GM21619 (cell line): ENCODE measurements at regions not wholly inside any gene's neighbourhood (a gene's known extent, or its start where the extent isn't known, plus 50 kb on each side); places are given as distances from the start of the nearest gene placed in this dataset.
A peak's percentile ranks its signal among the peaks of the same experiment; 100 is the strongest.
"Not testable (repeated sequence)": the region's sequence is repeated elsewhere in the genome, so short reads cannot be mapped to it uniquely, and the experiment has no call there.

Experiments used
- ATAC-seq: cut with Tn5 transposase; IDR thresholded peaks from one replicate; pipeline ENCODE4 v1.9.1; 2021; ENCODE audit not compliant: unreplicated experiment

GRCh38 chr4:186813377-186814068 is 89.9 kb upstream of the FAT1 start:
- ATAC-seq, result no peak

DNA sequence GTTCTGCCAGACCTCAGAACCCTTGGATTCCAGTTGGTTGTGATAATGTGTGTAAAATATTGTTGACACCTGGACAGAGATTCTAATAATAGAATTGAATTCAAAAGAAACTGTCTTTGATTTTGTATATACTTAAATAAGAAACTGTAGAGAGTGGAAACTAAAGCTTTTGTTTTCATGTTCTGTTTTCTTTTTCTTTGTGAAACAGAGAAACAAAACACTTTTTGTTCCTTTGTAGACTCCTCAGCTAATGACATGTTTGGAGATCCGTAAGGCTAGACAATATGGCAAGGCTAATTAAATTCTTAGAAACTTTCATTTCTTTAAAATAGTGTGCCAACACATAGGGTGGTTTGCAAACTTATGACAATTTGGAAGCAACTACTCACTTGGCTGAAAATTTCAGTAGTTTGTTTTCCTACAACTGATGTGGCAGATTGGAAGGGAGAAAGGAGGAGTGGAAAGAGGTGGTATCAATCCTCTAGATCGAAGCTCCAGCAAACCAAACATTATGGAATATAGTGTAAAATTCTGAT is 90.9 kb upstream of the FAT1 start:
- no peak for ATAC-seq

DNA sequence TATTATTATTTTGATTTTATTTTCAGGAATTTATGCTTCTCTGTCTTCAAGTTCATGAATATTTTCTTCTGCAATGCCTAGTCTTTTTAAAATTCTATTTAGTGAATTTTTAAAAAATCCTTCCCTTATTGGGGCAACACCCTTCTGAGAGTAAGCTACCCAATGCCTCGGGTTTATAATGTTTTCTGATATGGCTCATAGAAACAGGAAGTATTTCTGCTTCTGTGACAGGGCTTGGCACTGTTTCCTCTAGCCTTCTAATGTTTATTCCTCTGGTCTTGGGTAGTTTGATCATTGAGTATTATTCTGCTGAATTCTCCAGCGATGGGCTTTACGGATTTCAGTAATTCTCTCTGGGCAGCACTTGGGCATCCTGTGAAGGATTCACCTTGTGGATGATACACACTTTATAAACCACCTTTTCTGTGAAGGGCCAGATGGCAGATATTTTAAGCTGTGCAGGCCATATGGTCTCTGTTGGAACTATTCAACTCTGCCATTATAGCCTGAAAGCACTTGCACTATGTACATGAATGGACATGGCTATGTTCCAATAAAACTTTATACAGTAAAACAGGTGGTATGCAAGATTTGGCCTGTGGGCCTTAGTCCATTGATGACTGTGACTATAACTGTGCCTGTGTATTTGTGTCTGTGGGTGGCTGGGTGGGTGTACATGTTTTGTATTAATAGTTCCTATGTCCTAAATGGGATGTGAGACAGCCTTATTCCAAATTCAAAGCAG is 95.9 kb upstream of the FAT1 start:
- ATAC-seq, result no peak

GRCh38 chr4:186820391-186820891 is 96.8 kb upstream of the FAT1 start:
- no peak for ATAC-seq

- ATAC-seq, result no peak
These were observed 100.3 kb upstream of the FAT1 start for GRCh38 chr4:186823989-186824388.

DNA sequence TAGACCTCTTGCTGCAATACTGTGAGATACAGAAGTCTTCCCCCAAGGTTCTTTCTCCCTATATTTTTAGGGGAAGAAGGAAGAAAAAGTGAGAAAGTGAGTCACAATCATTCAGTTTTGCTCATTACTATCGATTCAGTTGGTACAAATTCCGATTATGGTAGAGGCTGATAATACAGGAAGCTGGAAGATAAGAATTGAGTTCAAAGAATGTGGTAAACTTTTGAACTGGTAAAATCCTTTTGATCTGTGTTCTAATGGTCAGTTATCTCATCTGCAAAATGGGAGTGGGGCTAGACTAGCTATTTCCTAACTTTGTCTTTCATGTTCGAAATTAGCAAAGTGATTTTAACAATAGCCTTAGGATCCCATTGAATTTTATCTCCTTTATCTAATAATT is 101.4 kb upstream of the FAT1 start:
- no peak for ATAC-seq

DNA sequence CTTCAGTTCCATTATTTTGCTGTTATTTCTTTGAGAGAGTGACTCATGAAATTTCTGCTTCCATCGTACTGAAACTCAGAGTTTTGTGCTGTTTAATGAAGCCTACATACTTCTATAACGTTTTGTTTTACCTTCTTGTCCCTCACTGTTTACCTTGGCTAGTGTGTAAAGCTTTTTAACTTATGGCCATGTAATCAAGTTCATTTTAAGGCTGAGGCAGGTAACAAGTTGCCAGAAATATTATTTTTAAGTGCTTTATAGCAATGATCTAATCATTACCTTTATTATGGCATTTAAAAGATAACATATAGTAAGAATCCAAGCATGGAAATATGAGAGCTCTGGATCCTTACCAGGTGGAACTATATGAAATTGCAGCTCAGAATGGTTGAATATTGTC is 102.3 kb upstream of the FAT1 start:
- ATAC-seq, result no peak

DNA sequence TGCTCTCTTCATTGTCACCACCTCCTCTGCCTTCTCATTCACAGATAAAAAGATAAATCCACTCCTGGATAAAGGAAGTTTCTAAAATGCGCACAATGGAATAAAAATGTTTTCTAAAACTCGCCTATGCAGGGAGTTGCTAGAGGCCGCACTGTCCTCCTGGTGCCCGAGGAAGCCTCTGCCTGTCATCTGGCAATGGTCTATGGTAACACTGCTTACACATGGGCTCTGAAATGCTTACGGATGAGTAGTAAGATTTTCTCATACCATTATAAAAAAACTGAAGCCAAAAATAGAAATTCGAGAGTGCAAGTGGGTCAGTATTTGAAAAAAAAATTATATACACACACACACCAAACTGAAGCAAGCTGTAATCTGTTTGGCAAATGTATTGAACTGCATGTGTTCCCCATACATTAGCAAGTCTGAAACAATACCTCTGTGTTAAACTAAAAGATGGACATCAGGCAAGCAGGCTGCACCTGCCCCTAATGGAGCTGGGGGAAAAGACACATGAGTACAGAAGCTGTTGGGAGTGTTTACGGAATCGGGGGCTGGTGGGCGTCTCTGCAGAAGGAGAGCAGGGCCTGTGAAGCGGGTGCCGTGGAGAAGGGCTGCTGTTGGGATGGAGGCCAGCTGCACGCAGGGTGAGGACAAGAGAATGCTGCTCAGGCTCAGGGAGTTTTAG is 103.3 kb upstream of the FAT1 start:
- no peak for ATAC-seq

- ATAC-seq, result no peak
These were observed 103.9 kb upstream of the FAT1 start for GRCh38 chr4:186827534-186827897.

- ATAC-seq, result no peak
These were observed 105.4 kb upstream of the FAT1 start for GRCh38 chr4:186829097-186829496.

GRCh38 chr4:186829740-186830449 is 106.2 kb upstream of the FAT1 start:
- no peak for ATAC-seq

DNA sequence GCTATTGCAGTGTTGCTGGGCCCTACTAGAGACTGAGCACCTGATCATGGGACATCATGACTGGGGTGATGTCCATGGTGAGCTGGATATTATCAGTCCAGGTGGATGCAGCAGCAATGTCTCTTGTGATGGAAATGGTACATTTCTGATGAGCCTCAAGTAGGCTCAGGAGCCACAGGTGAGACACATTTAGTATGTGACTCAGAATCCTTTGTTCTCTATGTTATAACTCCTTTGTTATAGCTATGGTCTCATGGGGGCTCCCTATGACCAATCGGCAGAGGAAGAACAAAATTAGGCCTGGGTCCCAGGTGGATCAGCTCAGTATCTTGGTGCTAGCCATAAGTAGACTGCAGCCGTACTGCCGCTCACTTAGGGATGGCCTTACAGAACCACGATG is 107.9 kb upstream of the FAT1 start:
- ATAC-seq, result no peak

GRCh38 chr4:186832906-186833305 is 109.2 kb upstream of the FAT1 start:
- ATAC-seq, result no peak

GRCh38 chr4:186837463-186837862 is 113.8 kb upstream of the FAT1 start:
- ATAC-seq, result not testable (repeated sequence)

- no peak for ATAC-seq
These were observed 114.6 kb upstream of the FAT1 start for GRCh38 chr4:186838295-186838694.

- ATAC-seq, result peak; percentile 57
These were observed 115.7 kb upstream of the FAT1 start for GRCh38 chr4:186839122-186840037.

DNA sequence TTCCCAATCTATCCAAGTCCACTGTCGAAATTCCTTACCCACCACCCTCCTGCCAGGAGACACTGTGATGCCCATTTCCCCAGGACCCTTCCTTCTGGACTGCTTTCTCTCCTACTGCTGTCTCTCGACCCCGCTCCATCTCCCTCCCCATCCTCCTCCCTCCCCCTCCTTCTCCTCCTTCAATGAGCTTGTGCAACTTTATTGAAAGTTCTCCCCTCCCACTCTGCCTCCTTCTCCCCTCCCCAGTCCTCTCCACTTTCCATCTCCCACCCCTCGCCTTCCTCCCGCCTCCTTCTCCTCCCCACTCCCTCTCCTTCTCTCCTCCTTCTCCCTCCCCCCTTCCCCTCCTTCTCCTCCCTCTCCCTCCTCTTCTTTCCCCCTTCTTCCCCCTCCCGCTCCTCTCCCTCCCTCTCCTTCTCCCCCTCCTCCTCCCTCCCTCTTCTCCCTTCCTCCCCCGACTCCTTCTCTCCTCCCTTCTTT is 116.6 kb upstream of the FAT1 start:
- ATAC-seq, result no peak

DNA sequence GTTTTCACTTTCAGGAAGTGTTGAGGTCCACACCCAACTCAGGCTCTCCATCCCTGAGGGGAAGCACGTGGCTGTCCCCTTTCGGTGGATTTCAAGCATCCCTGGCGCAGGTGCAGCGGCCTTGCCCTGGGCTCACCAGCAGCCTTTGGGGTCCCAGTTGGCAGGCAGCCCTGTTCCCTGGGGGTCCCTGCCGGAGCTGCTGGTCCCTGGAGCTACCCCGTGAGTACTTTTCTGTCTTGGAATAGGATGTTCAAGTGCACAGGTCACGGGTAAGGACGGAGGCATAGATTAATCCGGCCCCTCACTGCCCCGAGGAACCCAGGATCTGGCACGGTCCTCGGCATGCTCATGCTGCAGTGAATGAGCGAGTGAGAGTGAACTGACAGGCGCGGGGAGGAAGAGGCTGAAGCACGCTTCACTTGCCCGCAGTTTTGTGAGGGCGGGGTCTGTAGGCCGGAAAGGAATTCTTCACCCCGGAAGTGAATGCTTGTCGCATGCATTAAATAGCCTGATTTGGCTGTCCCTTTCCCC is 117.2 kb upstream of the FAT1 start:
- no peak for ATAC-seq

DNA sequence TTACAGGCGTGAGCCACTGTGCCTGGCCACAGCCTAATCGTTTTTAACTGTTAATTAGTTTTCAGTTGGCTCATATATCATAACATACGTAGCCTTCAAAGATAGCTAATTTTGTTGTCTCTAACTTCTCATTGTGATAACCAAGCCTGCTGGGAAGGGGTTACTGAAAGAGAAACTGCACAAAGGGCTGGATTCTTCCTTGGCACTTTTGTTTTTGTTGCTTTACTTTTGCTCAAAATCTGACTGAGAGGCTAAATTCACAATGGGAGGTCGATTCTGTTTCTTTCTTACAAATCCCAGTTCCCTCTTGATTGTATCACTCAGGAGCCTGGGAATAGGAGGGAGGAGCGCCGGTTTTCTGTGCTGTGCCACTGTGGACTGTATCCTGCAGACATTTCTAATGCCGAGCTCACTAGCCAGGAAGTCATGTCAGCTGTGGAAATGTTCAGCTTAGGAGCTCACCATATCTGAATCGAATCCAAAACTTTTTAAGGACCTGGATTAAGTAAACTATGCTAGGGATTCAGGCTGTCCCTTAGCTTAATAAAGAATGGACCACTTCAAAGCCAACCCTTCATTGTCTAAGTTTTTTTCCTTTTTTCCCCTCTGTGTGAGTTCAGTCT is 120.5 kb upstream of the FAT1 start:
- ATAC-seq, result no peak
